ENCODE measurements at regions not wholly inside any gene's neighbourhood (a gene's known extent, or its start where the extent isn't known, plus 50 kb on each side); places are given as distances from the start of the nearest gene placed in this dataset.

DNA sequence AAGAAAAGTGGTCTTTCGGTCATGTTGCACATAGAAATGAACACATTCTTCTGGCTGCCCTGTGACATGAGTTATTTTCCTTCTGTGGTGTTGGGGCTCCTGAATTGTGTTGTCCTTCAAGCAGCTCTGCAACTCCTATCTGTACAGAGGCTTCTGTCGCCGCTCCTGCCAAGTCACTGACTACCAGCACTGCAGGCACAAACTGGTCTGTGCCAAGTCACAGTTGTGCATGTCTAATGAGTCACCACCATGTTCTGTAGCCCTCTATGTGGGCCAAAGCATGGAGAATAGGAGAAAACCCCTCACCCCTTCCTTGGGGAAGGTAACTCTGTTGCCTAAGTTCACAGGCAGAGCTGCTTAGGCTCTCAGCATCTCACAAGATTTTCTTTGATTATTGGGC, 283.3 kb downstream of the RPL10L start:
- TF ChIP-seq EZH2phosphoT487 (IDR thresholded peaks at IDR 0.05; ENCODE audit: insufficient read depth, low read depth), result no peak
- TF ChIP-seq EZH2 (IDR thresholded peaks at IDR 0.05; ENCODE audit: insufficient read depth, poor library complexity, severe bottlenecking), result no peak
